H1 (cell line): ENCODE measurements at regions not wholly inside any gene's neighbourhood (a gene's known extent, or its start where the extent isn't known, plus 50 kb on each side); places are given as distances from the start of the nearest gene placed in this dataset.

ENCODE experiments used
- BCL11A ChIP-seq, 2 experiments: IDR thresholded peaks; one replicate each; pipeline ENCODE4 v1.6.1; 2011; ENCODE audit warnings: low read depth in 2 of 2, low read length in 2 of 2, mild to moderate bottlenecking in 2 of 2
- CHD7 ChIP-seq: fragments of 300-600 bp; sonication (generic); IDR thresholded peaks from 2 replicates; pipeline ENCODE4 v1.7.1; 2012; ENCODE audit warnings: low read length, moderate library complexity, mild to moderate bottlenecking, inconsistent platforms; ENCODE audit not compliant: insufficient replicate concordance
- HDAC6 ChIP-seq: IDR thresholded peaks from one replicate; pipeline ENCODE4 v1.7.1; 2012; ENCODE audit warnings: low read depth, mild to moderate bottlenecking, inconsistent platforms, low read length, moderate library complexity
- KDM5A ChIP-seq: fragments of 200-600 bp; IDR thresholded peaks from 2 replicates; pipeline ENCODE4 v1.7.1; 2012; ENCODE audit warnings: mild to moderate bottlenecking, low read length, inconsistent platforms, mixed read lengths
- MAFK ChIP-seq: IDR thresholded peaks from 2 replicates; pipeline ENCODE4 v1.6.1; 2012; ENCODE audit warnings: low read depth, mild to moderate bottlenecking, improper control_type of control experiment, low read length
- POU5F1 ChIP-seq: IDR thresholded peaks from 2 replicates; pipeline ENCODE4 v1.6.1; 2011; ENCODE audit warnings: low read depth, mild to moderate bottlenecking, low read length, moderate library complexity
- SIX5 ChIP-seq: IDR thresholded peaks from 2 replicates; pipeline ENCODE4 v1.6.1; 2011; ENCODE audit warnings: mild to moderate bottlenecking, low read depth, low read length
- ZNF274 ChIP-seq: IDR thresholded peaks from 2 replicates; pipeline ENCODE4 v1.7.0; 2012; ENCODE audit warnings: low read length, borderline replicate concordance; ENCODE audit errors: extremely low read depth

GRCh38 chr2:129175051-129175450 is 804.4 kb upstream of the RAB6C start (continued):
- TF ChIP-seq CHD7 (no peak), ZNF274 (no peak), KDM5A (no peak), SIX5 (no peak), POU5F1 (no peak), BCL11A (IDR thresholded peaks at IDR 0.05; ENCODE audit: low read depth in 2 of 2, low read length in 2 of 2) (no peak), HDAC6 (no peak), MAFK (no peak)
